GM10248 (cell line): ENCODE measurements at regions not wholly inside any gene's neighbourhood (a gene's known extent, or its start where the extent isn't known, plus 50 kb on each side); places are given as distances from the start of the nearest gene placed in this dataset.

Source experiments
- CTCF ChIA-PET: fragments of 300-600 bp; sonication (Branson Sonifier 250); formaldehyde crosslinking; extraction: SDS; loops from one replicate; lab custom pipeline; 2021; ENCODE audit warnings: antibody characterized with exemption; lab: Yijun Ruan, JAX
- POLR2A ChIA-PET: fragments of 350-650 bp; sonication (Branson Sonifier 250); formaldehyde crosslinking; extraction: SDS; loops from one replicate; lab custom pipeline; 2020; ENCODE audit warnings: antibody characterized with exemption; lab: Yijun Ruan, JAX
- DNase-seq: peaks from one replicate; pipeline ENCODE4 v3.0.0; 2012; ENCODE audit errors: extremely low spot score
- TF ChIP-seq, protein P1 (sequence below): IDR thresholded peaks from 2 replicates; pipeline ENCODE4 v1.5.1; 2012; ENCODE audit warnings: mild to moderate bottlenecking, low read depth; ENCODE audit errors: extremely low read depth, missing control alignments, control extremely low read depth

- POLR2A ChIA-PET: no interaction called here
These were observed 714.1 kb downstream of the FAT4 start for GRCh38 chr4:126028876-126029275.

GRCh38 chr4:126037231-126037630, 722.5 kb downstream of the FAT4 start:
- TF ChIP-seq, protein P1, sequence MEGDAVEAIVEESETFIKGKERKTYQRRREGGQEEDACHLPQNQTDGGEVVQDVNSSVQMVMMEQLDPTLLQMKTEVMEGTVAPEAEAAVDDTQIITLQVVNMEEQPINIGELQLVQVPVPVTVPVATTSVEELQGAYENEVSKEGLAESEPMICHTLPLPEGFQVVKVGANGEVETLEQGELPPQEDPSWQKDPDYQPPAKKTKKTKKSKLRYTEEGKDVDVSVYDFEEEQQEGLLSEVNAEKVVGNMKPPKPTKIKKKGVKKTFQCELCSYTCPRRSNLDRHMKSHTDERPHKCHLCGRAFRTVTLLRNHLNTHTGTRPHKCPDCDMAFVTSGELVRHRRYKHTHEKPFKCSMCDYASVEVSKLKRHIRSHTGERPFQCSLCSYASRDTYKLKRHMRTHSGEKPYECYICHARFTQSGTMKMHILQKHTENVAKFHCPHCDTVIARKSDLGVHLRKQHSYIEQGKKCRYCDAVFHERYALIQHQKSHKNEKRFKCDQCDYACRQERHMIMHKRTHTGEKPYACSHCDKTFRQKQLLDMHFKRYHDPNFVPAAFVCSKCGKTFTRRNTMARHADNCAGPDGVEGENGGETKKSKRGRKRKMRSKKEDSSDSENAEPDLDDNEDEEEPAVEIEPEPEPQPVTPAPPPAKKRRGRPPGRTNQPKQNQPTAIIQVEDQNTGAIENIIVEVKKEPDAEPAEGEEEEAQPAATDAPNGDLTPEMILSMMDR: no peak
- no peak for DNase-seq
- CTCF ChIA-PET: no interaction called here
- POLR2A ChIA-PET: no interaction called here

More at GRCh38 chr4:126028876-126029275, 714.1 kb downstream of the FAT4 start:
- CTCF ChIA-PET: no interaction called here
- TF ChIP-seq, protein P1: no peak
- DNase-seq: no peak

GRCh38 chr4:126038502-126039144, 723.9 kb downstream of the FAT4 start:
- ChIA-PET POLR2A (no interaction called here), CTCF (no interaction called here)
- DNase-seq: no peak
- TF ChIP-seq, protein P1: no peak

DNA sequence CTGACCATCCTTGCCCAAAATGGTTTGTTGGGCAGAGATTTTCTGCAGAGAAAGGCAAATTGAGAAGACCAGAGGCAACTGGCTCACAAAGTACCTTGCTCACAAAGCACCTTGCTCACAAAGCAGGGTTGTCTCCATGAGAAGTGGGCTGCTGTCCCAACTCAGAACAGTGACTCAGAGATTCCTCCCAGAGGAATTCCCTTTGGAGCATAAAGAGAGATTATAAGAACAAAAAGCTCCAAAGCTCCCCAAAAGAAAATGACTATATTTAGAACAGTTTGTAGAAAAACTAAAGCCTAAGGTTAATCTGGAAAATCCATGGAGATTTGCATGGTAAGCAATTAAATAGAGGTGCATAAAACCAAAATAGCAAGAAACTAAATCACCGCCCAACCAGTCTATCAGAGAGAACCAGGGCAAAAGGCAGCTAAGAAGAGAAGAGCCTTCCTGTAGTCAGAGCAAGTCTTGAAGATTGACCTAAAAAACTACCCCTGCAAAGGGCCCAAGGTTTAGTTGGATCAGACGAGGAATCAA, 731.4 kb downstream of the FAT4 start:
- POLR2A ChIA-PET: no interaction called here
- TF ChIP-seq, protein P1: no peak
- DNase-seq: no peak
- CTCF ChIA-PET: no interaction called here

DNA sequence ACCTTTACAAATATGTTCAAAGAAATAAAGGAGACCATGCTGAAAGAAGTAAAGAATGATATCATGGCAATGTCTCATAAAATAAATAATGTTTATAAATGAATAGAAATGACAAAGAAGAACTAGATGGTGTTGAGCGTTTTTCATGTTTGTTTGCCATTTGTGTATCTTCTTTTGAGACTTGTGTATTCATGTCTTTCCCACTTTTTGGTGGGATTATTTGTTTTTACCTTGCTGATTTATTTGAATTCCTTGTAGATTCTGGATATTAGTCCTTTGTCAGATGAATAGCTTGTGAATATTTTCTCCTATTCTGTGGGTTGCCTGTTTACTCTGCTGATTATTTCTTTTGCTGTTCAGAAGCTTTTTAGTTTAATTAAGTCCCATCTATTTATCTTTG, 732.4 kb downstream of the FAT4 start:
- POLR2A ChIA-PET: no interaction called here
- DNase-seq: no peak
- CTCF ChIA-PET: no interaction called here
- TF ChIP-seq, protein P1: no peak

DNA sequence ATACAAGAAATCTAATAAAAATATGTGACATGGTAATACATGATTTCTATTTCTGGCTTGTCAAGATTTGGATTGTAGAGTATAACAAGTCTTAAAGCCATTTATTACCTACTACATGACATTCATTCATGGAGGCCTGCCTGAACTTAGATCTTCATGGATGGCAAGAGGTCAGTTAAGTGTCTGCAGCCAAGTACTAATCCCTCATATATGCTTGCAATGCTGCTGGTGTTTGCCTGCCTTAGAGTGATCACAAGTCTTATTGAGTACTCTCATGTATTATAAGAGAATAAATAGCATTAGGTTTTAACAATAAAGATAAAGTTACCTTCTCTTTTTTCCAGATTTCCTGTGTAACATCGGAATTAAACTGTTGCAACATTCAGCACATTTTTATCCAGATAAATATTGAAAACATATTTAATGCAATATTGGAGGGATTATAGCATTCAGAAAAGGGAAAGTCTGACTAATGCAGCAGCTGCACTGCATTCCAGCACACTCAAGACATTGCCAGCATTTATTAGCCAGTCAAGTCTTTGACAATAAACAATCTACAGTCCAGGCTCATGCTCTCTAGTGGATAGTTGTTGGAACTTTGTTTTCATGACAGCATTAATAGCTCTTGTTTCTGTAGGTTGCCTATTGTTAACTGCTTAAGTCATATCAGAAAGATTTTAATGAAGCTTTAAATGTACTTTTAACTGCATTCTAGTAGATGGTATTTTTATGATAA, 737.1 kb downstream of the FAT4 start:
- no peak for DNase-seq
- POLR2A ChIA-PET: no interaction called here
- TF ChIP-seq, protein P1: no peak
- CTCF ChIA-PET: no interaction called here
